ENCODE measurements at regions not wholly inside any gene's neighbourhood (a gene's known extent, or its start where the extent isn't known, plus 50 kb on each side); places are given as distances from the start of the nearest gene placed in this dataset.

GRCh38 chr7:127501817-127502216 is 83.6 kb downstream of the GCC1 start:
- peaks cover 27% of the 10 kb centered on the region for H3K27me3 Mint-ChIP-seq
- TF ChIP-seq EZH2 (IDR thresholded peaks at IDR 0.05; ENCODE audit: borderline replicate concordance, insufficient read depth, low read depth, low read length, poor library complexity, severe bottlenecking): no peak
- TF ChIP-seq CTCF (IDR thresholded peaks at IDR 0.05): no peak

GRCh38 chr7:127487381-127487780 is 94.9 kb upstream of the ZNF800 start:
- H3K4me1 Mint-ChIP-seq: no peaks in the 10 kb centered on the region
- ATAC-seq (ENCODE audit: low read depth): no peak
- ChIA-PET CTCF (no interaction called here), POLR2A (no interaction called here)
- Histone ChIP-seq H3K27me3 (replicated peaks in 1 of 4; ENCODE audit: control extremely low read depth in 1 of 4, control insufficient read depth in 3 of 4, insufficient read depth in 4 of 4, low read length in 3 of 4) (peaks cover 0 to 6% (median 2%) of the 10 kb centered on the region in 4 experiments), H3K9me3 (ENCODE audit: control extremely low read depth in 1 of 3, control insufficient read depth in 2 of 3, insufficient read depth in 1 of 3, low read length in 2 of 3) (peaks cover 0 to 4% (median 0%) of the 10 kb centered on the region in 3 donors), H3K79me2 (ENCODE audit: control insufficient read depth, insufficient read depth, low read length) (no peaks in the 10 kb centered on the region), H4K20me1 (ENCODE audit: control insufficient read depth, insufficient read depth, low read length, poor library complexity, severe bottlenecking) (no peaks in the 10 kb centered on the region), H3K4me1 (ENCODE audit: control insufficient read depth in 2 of 2, insufficient read depth in 2 of 2, low read length in 2 of 2) (no peaks in the 10 kb centered on the region), H2AFZ (ENCODE audit: insufficient read depth, low read depth, low read length, poor library complexity, severe bottlenecking) (no peak overlapping the region), H3K36me3 (replicated peaks in 1 of 2; ENCODE audit: control extremely low read depth in 1 of 2, control insufficient read depth in 1 of 2, extremely low read depth in 1 of 2, insufficient read depth in 2 of 2, low read length in 1 of 2) (no peaks in the 10 kb centered on the region), H3K4me3 (ENCODE audit: control extremely low read depth in 1 of 5, extremely low read depth in 1 of 5, insufficient read depth in 1 of 5, low read depth in 2 of 5, low read length in 4 of 5) (no peak overlapping the region), H3K9ac (ENCODE audit: low read length) (no peak overlapping the region), H3K4me2 (replicated peaks; ENCODE audit: low read depth, low read length, poor library complexity, severe bottlenecking) (no peak overlapping the region), H3K27ac (ENCODE audit: low read length in 2 of 2) (no peak overlapping the region)
- H3K9me3 Mint-ChIP-seq (ENCODE audit: insufficient read depth): no peaks in the 10 kb centered on the region
- WGBS (ENCODE audit: insufficient coverage): 25% methylated on average over 1 of the region's 3 CpGs
- H3K27ac Mint-ChIP-seq: no peak overlapping the region
- intact Hi-C loops (cut with micrococcal nuclease): no loop called here
- peaks cover 17% of the 10 kb centered on the region for H3K27me3 Mint-ChIP-seq
- DNase-seq: no peak
- H3K4me3 Mint-ChIP-seq: no peak overlapping the region
- TF ChIP-seq EZH2 (IDR thresholded peaks at IDR 0.05; ENCODE audit: borderline replicate concordance, insufficient read depth, low read depth, low read length, poor library complexity, severe bottlenecking): no peak
- no peak for TF ChIP-seq CTCF (IDR thresholded peaks at IDR 0.05)

More at GRCh38 chr7:127501817-127502216, 83.6 kb downstream of the GCC1 start:
- no peak overlapping the region for H3K27ac ChIP-seq (ENCODE audit: low read length in 2 of 2)
- Mint-ChIP-seq H3K4me1 (no peaks in the 10 kb centered on the region), H3K9me3 (ENCODE audit: insufficient read depth) (no peaks in the 10 kb centered on the region), H3K4me3 (no peak overlapping the region), H3K27ac (no peak overlapping the region)
- H3K79me2 ChIP-seq (ENCODE audit: control insufficient read depth, insufficient read depth, low read length): no peaks in the 10 kb centered on the region
- H3K4me2 ChIP-seq (replicated peaks; ENCODE audit: low read depth, low read length, poor library complexity, severe bottlenecking): no peak overlapping the region
- H3K9me3 ChIP-seq (ENCODE audit: control extremely low read depth in 1 of 3, control insufficient read depth in 2 of 3, insufficient read depth in 1 of 3, low read length in 2 of 3): no peaks in the 10 kb centered on the region
- no peaks in the 10 kb centered on the region for H3K36me3 ChIP-seq (replicated peaks in 1 of 2; ENCODE audit: control extremely low read depth in 1 of 2, control insufficient read depth in 1 of 2, extremely low read depth in 1 of 2, insufficient read depth in 2 of 2, low read length in 1 of 2)
- H2AFZ ChIP-seq (ENCODE audit: insufficient read depth, low read depth, low read length, poor library complexity, severe bottlenecking): no peak overlapping the region
- intact Hi-C loops (cut with micrococcal nuclease): no loop called here
- POLR2A ChIA-PET: no interaction called here
- CTCF ChIA-PET: no interaction called here
- no peak overlapping the region for H3K4me3 ChIP-seq (ENCODE audit: control extremely low read depth in 1 of 5, extremely low read depth in 1 of 5, insufficient read depth in 1 of 5, low read depth in 2 of 5, low read length in 4 of 5)
- H4K20me1 ChIP-seq (ENCODE audit: control insufficient read depth, insufficient read depth, low read length, poor library complexity, severe bottlenecking): no peaks in the 10 kb centered on the region
- no peaks in the 10 kb centered on the region for H3K4me1 ChIP-seq (ENCODE audit: control insufficient read depth in 2 of 2, insufficient read depth in 2 of 2, low read length in 2 of 2)
- peaks cover 0 to 9% (median 2%) of the 10 kb centered on the region in 4 experiments for H3K27me3 ChIP-seq (replicated peaks in 1 of 4; ENCODE audit: control extremely low read depth in 1 of 4, control insufficient read depth in 3 of 4, insufficient read depth in 4 of 4, low read length in 3 of 4)
- ATAC-seq (ENCODE audit: low read depth) (no peak), DNase-seq (no peak)
- no peak overlapping the region for H3K9ac ChIP-seq (ENCODE audit: low read length)
- WGBS (ENCODE audit: insufficient coverage): 95% methylated on average over 3 of the region's 4 CpGs

All from B cell (primary cell).